Fibroblast of skin of left biceps (primary cell): ENCODE measurements at regions not wholly inside any gene's neighbourhood (a gene's known extent, or its start where the extent isn't known, plus 50 kb on each side); places are given as distances from the start of the nearest gene placed in this dataset.

Experiments
- DNase-seq, 2 experiments: peaks; one replicate each; pipeline ENCODE4 v3.0.0-alpha.2; 2013; ENCODE audit warnings: low read depth in 2 of 2

DNA sequence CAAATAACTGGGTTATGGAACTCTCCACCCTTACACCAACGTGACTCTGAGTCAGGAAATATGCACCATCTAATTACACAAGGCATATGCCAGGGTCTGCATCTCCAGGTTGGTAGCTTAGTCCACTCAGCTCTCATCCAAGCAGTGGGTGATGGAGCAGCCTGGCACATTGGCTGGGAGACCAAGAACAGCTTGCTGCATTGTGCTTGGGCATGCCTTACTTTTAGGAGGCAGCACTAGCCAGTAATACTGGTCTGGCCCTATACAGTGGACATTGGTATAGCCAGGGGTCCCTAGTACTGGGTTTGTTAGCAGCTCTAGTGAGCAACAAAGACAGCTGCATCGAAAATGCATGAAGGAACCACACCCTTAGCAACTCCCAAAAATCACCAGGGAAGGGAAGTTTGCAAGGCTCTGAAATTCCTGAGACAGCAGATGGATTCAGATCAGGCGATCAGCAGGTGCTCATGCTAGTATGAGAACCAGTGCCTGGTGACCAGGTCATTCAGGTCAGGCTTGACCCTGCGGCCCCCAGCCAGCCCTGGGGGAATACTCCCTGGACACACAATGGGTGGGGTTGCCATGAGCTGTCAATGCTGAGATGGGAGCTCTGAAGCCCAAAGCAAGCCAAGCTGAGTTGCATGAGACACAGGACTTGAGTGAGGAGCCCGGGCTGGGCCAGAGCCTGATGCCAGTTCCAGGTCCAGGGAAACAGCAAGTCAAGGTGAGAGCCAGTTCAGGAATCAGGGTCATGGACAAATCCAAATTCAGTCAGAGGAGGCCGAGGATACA is 217.9 kb upstream of the ZMIZ1 start:
- no peak for DNase-seq

DNA sequence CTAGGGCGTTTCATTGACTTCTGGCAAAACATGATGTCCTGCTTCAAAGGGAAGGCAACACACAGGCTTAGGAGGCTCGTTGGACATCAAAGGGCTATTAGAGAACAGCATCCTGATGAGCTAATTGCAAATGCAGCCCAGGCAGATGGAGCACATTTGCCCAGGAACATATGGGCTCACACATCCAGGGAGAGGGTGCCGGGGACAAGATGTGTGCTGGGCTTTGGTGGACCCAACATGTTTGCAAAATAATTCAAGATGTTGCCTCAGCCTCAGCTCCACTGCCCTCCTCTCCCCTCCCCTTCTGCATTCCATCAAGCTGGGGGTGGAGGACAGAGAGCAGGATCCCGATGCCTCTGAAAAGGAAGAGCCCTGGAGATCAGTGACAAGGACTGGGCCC is 217.1 kb upstream of the ZMIZ1 start:
- DNase-seq: peak; percentile 58 to 61

DNA sequence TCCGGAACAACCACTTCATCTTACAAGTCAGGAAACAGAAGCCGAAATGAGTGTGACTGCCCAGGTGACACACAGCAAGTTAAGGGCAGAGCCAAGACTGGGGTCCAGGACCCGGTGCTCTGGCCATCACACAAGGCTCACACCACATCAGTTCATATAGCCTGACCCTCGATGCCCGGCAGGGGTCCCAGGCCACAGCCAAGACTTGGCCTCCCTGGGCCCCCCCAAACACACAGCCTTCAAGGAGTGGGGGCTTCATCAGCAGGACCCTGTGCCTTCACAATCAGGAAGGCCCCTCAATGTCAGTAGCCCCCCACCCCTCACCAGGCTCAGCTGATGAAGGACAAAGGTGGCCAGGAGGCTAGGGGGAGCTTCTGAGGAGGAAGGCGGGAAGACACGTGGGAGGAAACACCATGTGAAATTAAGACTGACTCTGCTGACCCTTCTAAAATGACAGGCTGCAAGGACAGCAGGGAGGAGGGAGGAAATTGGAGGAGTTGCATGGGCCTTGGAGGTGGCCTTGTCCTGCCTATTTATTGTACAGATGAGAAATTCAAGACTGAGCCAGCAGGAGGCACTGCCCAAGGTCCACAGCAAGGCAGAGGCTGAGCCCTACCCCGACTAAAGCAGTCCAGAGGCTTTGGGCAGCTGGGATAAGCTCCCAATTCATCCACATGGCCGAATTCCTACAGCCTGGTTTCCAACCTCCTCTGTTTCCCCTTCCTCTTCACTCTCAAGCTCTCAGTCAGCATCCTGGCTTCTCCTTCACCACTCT is 216.1 kb upstream of the ZMIZ1 start:
- no peak for DNase-seq

DNA sequence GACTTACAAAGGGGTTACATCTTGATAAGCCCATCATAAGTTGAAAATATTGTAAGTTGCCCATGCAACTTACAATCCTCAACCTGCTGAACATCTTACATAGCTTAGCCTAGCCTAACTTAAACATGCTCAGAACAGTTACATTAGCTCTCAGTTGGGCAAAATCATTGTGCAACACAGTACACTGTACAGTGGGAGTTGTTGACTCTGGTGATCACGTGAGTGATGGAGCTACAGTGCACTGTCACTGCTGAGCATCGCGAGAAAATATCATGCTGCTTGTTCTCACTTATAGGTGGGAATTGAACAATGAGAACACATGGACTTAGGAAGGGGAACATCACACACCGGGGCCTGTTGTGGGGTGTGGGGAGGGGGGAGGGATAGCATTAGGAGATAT is 214.9 kb upstream of the ZMIZ1 start:
- no peak for DNase-seq

DNA sequence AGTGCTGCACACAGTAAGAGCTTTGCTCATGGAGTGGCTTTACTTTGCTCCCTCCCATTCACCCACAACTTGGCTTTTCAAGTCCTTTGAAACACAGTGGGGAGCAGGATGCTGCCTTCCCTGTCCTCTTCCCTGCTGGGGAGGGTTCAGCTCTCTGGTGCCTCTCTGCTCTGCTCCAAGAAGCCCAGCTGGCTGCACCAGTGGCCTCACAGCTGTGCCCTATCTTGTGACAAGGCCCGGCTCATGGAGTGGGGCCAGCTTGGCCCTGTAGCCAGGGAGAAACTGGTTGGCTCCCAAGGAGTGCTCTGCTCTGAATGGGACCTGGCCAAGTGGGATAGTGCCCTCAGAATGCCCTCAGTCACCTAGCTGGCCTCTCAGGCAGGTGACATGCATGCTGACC is 212.3 kb upstream of the ZMIZ1 start:
- no peak for DNase-seq

DNA sequence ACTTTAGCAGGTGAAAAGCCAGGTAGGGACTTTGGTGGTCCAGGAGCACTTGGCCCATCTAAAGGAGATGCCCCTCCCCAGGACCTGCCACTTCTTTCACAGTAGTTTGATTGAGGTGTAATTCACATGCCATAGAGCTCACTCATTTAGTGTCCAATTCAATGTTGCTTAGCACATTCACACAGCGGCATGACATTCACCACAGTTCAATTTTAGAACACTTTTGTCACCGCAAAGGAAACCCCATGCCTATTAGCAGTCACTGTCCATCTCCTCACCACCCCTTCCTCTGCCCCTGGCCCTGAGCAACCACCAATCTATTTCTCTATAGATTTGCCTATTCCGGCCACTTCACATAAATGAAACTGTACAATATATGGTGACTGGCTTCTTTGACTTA is 211.6 kb upstream of the ZMIZ1 start:
- DNase-seq: no peak

DNA sequence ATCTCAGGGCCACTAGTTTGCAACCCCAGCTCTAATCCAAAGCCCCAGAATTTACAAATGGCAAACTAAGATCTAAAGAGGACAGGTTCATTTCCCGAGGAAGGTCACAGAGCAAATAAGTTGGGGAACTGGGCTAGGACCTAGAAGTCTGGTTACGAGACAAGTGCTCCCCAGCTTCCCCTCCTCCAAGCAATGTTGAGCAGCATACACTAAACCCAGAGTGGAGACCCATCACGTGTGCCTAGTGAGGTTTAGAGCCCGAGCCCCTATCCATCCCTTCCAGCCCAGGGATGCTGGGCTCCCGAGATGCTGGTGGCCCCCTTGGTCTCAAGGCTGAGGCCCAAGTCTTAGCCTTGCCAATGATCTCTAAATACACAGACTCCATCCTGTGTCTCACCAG is 209.5 kb upstream of the ZMIZ1 start:
- no peak for DNase-seq

DNA sequence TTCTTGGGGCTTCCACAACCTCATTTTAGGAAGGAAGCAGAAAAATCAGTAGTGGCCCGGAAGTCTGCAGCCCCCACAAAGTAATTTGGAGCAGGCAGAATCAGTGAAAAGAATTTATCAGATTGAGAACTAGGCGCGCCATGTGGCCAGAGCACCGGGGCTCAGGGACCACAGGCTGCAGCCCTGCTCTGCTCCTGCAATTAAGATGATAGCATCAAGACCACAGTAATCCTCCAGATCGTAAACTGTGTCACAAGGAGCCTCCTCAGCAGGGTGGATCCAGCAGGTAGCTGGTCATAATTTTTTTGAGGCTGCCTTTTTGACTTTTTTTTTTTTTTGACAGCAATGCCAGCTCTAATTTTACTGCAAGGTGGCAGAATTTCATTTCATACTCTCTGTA is 209.0 kb upstream of the ZMIZ1 start:
- DNase-seq: no peak

DNA sequence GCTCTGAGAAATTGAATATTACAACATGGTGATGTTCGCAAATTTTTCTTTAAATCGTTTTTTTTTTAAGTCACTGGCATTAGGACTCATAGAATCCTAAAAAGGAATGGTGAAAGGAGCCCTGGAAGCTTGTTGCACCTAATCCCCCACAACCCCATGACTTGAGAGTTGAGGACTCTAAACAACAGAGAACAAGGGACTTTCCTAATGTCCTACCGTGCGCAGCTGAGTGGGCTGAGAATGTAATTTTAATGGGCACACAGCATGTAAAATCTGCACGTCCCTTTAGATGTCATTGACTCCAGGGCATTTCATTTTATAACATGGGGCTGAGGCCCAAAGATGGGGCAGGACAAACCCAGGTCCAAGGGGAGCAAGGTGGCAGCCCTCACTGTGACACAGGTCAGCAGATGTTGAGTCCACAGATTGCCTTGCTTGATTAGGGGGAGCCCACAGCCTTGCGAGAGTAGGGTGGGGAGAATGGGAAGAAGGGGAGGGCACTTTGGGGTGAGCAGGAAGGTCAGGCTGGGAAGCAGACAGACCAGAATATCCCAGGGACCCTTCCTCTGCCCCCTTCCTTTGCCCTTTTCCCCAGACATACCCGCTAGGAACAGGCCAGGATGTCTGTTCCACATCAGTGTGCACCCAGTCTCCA is 208.4 kb upstream of the ZMIZ1 start:
- DNase-seq: no peak

DNA sequence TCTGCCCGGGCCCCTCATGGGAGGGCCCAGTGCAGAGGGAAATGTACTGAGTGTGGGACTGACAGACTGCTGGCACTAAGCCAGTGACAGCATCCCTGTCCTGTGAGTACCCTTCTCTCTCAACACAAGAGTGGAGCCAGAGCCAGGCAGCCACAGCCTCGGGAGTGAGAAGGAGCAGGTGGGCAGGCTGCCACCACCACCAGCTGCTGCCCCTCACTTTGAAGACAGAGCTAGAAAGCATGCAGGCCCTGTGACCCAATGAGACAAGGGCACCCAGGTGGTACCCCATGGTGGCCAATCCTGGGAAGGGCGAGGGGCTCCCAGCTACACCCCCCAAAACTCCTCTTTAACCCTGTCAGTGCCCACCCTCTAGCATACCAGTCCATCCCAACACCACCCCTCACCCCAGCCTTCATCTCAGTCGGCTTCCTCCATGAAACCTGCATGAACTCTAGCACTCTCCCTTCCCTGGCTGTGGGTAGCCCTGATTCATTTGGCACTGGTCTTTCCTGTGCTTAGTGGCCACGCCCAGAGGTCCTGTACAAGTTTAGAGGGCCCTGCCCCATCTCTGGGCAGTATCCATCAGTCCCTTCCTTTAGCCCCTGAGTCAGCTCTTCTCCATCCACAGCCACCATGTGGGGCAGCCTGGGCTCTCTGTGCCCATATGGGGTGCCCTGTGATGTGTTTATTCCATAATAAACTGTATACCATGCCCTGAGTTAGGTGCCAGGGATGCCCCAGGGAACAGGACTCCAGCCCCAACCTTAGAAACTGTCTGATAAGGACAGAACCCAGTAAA is 207.0 kb upstream of the ZMIZ1 start:
- no peak for DNase-seq

DNA sequence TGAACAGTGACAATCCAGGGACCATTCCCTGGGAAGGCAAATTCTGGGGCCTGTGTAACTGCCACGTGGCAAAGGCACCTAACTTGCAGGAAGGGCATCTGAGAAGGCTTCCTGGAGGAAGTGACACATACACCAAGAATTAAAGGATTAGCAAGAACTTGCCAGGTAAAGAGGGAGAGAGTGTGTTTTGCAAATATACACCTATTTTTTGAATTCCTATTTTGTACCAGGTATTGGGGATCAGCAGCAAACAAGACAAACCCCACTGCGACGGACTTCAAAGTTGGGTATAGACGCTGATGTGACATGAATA is 206.5 kb upstream of the ZMIZ1 start:
- no peak for DNase-seq

DNA sequence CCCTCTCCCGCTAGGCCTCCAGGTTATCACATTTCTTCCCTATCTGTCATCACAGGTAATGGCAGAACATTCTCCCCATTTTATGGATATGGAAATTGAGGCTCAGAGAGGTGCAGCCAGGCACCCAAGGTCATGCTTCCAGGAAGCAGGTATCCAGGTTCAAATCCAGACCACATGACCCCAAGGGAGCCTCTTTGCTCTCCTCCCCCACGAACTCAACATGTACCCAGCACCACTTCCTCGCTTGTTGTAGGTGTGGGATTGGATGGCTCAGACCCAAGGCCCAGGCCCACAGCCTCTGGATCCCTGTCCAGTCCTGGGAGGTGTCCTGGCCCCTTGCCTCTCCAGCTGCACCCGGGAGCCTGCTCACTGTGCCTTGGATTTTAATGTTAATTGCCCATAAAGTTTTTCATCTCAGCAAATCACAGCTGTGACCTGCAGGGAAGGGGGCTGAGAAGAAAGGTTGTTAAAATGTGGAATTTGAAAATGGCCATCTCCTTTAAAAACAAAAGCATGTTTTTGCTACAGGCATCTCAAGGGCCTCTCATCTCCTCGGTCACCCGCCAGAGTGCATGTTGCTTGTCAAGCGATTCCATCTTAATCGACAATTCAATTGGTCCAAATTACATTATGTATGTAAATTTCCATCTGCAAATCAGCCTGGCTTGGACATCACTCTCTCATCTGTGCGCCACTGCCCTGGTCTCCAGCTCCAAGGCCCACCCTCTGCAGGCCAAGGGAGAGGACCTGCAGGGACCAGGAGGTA is 205.4 kb upstream of the ZMIZ1 start:
- no peak for DNase-seq

DNA sequence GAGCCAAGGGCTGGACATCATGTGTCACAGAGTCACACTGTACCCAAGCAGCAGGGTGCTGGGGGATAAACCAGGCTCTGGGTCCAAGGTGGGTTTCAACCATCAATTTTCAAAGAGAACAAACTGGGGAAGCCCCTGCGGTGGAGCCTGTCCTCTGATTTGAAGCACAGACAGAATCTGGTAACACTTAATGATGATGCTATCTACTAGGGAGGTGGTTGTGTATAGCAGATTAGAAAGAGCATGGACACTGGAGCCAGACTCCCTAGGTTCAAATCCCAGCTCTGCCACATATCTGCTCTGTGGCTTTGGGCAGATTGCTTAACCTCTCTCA is 204.9 kb upstream of the ZMIZ1 start:
- DNase-seq: no peak

DNA sequence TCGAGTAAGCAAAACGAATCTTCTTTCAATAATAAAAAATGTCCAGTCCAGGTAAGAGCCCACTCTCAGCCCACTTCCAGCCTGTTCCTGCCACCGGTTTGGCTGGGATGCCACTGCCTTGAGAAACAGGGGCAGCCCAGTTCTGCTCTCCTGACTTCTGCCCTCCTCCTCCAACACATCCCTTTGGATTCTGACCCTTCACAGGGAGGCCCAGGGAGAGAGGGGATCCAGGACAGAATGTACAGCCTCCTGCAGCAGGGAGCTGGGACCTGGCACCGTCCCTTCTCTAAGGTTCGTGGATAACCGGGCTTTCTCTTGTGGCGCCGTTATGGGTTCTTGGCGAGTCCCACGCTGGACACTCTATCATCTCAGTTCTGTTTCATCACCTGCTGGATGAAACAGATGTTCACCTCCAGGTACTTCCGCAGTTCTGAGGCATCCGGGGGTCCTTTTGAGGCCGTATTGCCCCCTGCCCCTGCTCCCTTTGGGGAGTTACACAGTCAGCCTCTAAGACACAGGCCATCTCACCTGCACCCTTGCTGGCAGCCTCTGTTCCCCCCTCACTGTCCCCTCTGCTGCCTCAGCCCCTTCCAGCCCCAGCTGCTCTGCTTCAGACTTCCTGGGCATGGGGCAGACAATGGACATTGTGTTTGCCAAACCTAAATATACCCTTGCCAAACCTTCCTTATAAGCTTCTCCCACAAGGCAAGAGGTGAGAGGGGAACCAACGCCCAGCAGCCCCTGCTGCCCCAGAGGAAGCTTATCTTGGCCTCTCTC is 203.8 kb upstream of the ZMIZ1 start:
- no peak for DNase-seq

DNA sequence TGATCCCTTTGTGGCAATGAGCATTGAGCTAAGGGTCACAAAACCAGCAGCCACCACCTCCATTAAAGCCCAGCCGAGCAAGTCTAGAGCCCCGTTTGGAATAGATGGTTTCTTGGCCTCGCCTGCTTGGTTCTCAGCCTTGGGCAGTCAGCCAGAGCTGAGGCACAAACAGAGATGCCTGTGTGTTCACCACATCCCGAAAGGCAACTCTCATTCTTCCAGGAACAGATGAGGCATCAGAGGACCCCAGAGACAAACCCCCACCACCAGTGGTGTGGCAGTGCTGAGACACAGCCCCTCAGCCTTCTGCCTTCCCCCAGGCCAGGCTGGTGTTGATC is 203.3 kb upstream of the ZMIZ1 start:
- peak in 1 of 2 experiments; percentile 5 for DNase-seq

DNA sequence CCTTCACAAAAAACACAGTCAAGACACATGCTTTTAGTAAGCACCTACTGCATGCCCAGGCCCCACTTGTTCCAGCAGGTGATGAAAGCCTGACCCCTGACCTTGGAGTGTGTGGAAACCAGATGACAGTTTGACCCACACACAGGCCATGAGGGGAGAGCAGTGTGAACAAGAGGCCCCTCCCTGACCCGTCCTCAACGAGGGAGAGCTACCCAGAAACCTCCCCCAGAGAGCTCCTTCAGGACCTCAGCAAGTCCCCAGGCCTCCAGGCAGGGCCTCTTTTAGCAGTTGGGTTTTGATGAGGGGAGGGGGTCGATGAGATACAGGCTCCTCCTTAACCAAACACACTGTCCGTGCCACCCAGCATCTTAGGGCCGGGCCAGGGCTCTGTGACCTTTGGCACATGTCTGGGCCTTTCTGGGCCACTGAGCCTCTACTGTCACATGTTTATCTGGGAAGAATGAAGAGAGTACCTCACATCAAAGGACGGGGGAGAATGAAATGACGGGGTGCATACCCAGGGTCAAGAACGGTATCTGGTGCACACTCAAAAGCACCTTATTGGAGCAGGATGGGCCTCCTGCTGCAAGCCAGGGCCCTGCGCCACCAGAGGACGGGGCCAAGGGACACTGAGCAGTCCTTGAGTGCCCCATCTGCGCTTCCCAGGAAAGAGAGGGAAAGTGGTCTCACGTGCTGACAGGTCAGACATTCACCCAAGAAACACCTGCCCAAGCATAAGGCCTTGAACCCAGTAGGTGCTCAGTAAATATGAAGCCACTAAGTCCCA is 202.6 kb upstream of the ZMIZ1 start:
- DNase-seq: no peak

DNA sequence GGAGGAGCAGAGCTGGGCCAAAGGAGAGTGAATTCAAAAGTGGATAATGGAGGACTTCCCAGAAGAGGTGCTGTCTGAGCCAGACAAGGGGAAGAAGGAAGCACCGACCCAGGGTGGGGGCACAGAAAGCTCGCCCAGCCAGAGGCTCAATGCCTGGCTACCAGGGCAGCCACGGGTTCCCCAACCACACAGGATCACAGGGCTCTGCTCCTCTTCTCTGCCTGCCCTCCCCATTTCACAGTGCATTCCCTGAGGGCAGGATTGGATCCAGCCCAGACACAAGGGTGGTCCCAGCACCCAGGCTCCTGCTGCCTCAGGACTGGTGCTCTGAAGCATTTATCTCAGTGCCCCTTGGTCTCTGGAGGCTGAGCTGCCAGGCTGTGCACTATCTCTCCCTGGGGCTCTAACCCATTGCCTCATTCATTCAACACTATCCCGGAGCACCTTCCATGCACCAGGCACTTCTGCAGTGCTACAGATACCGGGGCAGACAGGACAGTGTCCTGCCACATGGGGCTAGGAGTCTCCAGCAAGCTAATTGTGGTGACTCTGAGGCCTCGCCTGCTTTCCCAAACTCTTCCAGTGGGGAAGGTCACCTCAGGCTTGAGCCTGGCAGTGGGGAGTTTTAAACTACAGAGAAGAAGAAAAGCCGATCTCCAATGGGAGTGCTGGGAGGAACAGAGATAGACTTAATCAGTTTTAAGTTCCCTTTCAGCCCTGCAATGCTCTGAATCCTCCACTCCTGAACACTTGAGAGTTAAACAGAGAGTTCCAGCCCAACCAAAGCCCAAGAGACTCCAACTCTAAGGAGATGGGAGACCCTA is 201.8 kb upstream of the ZMIZ1 start:
- DNase-seq: no peak

DNA sequence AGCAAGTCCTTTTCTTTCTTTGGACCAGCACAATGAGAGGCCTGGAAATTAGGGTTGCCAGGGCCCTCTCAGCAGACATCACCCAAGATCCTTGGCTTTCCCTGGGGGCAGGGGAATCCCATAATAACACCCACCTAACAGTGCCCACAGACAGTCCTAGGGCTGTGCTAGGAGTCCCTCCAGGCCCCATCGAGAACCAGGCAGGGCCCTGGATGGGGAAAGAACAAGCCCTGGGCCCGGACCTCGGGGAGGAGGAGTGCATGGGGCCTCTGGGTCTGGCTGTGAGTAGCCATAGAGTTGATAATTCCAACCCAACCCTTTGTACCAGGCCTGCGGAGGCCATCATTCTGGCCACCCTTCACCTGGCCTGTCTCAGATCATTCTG is 201.2 kb upstream of the ZMIZ1 start:
- DNase-seq: no peak

DNA sequence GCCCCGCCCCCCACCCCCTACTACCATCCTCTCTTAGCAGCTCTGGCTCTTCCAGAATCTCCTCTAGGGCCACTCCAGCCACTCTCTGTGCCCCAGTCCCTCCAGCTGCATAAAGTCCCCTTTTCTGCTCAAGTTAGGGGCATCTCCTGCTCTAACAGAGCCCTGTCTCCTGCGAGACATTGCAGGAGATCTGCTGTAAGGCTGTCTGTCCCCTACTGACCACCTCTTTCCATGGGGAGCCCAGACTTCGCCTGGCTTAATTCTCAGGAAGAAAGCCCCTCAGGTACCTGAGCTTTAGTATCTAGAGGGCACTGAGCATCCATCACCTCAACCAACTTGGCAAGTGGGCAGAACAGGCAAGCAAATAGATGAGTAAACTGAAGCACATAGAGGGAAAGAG is 200.7 kb upstream of the ZMIZ1 start:
- no peak for DNase-seq
